ENCODE measurements at regions not wholly inside any gene's neighbourhood (a gene's known extent, or its start where the extent isn't known, plus 50 kb on each side); places are given as distances from the start of the nearest gene placed in this dataset.

DNA sequence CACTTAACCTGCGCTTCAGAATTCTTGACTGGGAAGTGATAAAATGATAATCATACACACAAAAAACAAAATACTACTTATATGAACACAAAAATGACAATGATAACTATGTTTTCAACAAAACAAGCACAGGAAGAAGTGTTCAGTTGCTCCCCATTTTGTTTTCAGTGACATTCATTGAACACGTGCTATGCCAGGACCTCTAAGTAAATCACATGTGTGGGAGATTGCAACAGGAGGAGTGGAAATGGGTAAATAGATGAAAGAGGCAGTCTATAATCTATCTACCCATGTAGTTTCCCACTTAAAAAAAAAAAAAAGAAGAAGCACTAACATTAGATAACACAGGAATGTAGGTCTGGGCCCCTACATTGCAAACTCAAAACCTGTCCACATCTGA lies 183.5 kb upstream of the HNRNPA3 start:
- TF ChIP-seq, protein P1, sequence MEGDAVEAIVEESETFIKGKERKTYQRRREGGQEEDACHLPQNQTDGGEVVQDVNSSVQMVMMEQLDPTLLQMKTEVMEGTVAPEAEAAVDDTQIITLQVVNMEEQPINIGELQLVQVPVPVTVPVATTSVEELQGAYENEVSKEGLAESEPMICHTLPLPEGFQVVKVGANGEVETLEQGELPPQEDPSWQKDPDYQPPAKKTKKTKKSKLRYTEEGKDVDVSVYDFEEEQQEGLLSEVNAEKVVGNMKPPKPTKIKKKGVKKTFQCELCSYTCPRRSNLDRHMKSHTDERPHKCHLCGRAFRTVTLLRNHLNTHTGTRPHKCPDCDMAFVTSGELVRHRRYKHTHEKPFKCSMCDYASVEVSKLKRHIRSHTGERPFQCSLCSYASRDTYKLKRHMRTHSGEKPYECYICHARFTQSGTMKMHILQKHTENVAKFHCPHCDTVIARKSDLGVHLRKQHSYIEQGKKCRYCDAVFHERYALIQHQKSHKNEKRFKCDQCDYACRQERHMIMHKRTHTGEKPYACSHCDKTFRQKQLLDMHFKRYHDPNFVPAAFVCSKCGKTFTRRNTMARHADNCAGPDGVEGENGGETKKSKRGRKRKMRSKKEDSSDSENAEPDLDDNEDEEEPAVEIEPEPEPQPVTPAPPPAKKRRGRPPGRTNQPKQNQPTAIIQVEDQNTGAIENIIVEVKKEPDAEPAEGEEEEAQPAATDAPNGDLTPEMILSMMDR (IDR thresholded peaks at IDR 0.05 in 4 of 5, conservative IDR thresholded peaks at IDR 0.05 in 1 of 5) = no peak
- TF ChIP-seq POLR2A (IDR thresholded peaks at IDR 0.05) = no peak
- Histone ChIP-seq H3K4me1 (peaks cover 0 to 8% of the 10 kb centered on the region in 2 donors), H3K9me3 (no peaks in the 10 kb centered on the region), H3K27me3 (no peaks in the 10 kb centered on the region), H3K4me3 (no peak overlapping the region), H3K36me3 (no peaks in the 10 kb centered on the region), H3K27ac (no peak overlapping the region)
- ATAC-seq (no peak), DNase-seq (no peak)
- in situ Hi-C loops (cut with MboI; ENCODE audit: low sequenced_read_pairs in 4 of 4) (no loop called here), intact Hi-C loops (cut with DNase I; ENCODE audit: low total_unique reads) (no loop called here)

DNA sequence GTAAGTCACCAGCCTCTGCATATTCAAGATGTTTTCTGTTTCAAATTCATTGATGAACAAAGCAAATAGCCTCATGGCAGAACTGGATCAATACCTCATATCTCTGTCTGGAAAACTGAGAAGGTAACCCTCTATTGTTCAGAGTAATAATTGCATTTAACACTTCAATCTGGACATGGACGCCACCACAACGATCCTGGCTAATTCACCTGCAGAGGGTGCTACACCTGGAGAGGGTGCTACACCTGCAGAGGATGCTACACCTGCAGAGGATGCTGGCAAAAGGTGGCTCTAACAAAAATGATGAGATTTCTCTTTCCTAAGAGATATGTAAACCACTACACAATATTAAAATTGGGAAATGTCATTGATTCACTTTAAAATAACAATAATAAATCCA lies 183.1 kb upstream of the HNRNPA3 start:
- intact Hi-C loops (cut with DNase I; ENCODE audit: low total_unique reads) = no loop called here
- in situ Hi-C loops (cut with MboI; ENCODE audit: low sequenced_read_pairs in 4 of 4) = no loop called here
- Histone ChIP-seq H3K9me3 (no peaks in the 10 kb centered on the region), H3K27me3 (no peaks in the 10 kb centered on the region), H3K4me1 (peaks cover 0 to 8% of the 10 kb centered on the region in 2 donors), H3K4me3 (no peak overlapping the region), H3K27ac (no peak overlapping the region), H3K36me3 (no peaks in the 10 kb centered on the region)
- no peak for TF ChIP-seq POLR2A (IDR thresholded peaks at IDR 0.05)
- TF ChIP-seq, protein P1 (IDR thresholded peaks at IDR 0.05 in 4 of 5, conservative IDR thresholded peaks at IDR 0.05 in 1 of 5) = no peak
- no peak for ATAC-seq
- DNase-seq = no peak

- H3K27ac ChIP-seq = no peak overlapping the region
- H3K36me3 ChIP-seq = no peaks in the 10 kb centered on the region
- peaks cover 0 to 5% of the 10 kb centered on the region in 2 donors for H3K4me1 ChIP-seq
- ATAC-seq (no peak), DNase-seq (no peak)
- intact Hi-C loops (cut with DNase I; ENCODE audit: low total_unique reads) (no loop called here), in situ Hi-C loops (cut with MboI; ENCODE audit: low sequenced_read_pairs in 4 of 4) (no loop called here)
- no peak overlapping the region for H3K4me3 ChIP-seq
- H3K9me3 ChIP-seq = no peaks in the 10 kb centered on the region
- no peaks in the 10 kb centered on the region for H3K27me3 ChIP-seq
- TF ChIP-seq, protein P1 (IDR thresholded peaks at IDR 0.05 in 4 of 5, conservative IDR thresholded peaks at IDR 0.05 in 1 of 5) = no peak
- no peak for TF ChIP-seq POLR2A (IDR thresholded peaks at IDR 0.05)
Measured at GRCh38 chr2:177029901-177030300, 182.7 kb upstream of the HNRNPA3 start.

- no peaks in the 10 kb centered on the region for H3K4me1 ChIP-seq
- ATAC-seq (no peak), DNase-seq (no peak)
- no peaks in the 10 kb centered on the region for H3K9me3 ChIP-seq
- in situ Hi-C loops (cut with MboI; ENCODE audit: low sequenced_read_pairs in 4 of 4) = no loop called here
- no peak overlapping the region for H3K27ac ChIP-seq
- TF ChIP-seq POLR2A (IDR thresholded peaks at IDR 0.05) = no peak
- TF ChIP-seq, protein P1 (IDR thresholded peaks at IDR 0.05 in 4 of 5, conservative IDR thresholded peaks at IDR 0.05 in 1 of 5) = no peak
- intact Hi-C loops (cut with DNase I; ENCODE audit: low total_unique reads) = no loop called here
- H3K27me3 ChIP-seq = no peaks in the 10 kb centered on the region
- H3K4me3 ChIP-seq = no peak overlapping the region
- H3K36me3 ChIP-seq = no peaks in the 10 kb centered on the region
Measured at GRCh38 chr2:177030451-177031105, 182.0 kb upstream of the HNRNPA3 start.
